ENCODE measurements at regions not wholly inside any gene's neighbourhood (a gene's known extent, or its start where the extent isn't known, plus 50 kb on each side); places are given as distances from the start of the nearest gene placed in this dataset.

DNA sequence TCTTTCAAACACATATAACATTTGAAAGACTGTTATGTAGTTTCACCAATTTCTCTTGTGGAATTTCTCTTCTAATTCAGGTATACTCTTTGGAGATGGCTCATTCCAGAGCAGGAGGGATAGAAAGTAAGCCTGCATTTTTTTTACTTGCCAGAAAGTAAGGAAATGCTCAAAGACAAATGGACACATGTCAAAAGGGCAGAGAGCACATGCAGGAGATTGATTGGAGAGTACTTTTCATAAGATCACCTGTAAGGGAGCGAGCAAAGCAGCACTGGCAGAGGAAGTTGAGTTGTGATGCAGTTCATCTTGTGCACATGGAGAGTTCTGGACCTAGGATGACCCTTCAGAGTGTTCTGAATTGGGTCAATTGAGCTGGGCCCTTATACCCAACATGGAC is 51.4 kb upstream of the FBXO33 start:
- DNase-seq: no peak
